Neutrophil (primary cell): ENCODE measurements at regions not wholly inside any gene's neighbourhood (a gene's known extent, or its start where the extent isn't known, plus 50 kb on each side); places are given as distances from the start of the nearest gene placed in this dataset.

Source experiments
- H3K27ac ChIP-seq: fragments of 200-600 bp; sonication (generic); 2 replicates; pipeline ENCODE4 v1.5.1; 2016; ENCODE audit warnings: mild to moderate bottlenecking, moderate library complexity
- H3K27me3 ChIP-seq: fragments of 200-600 bp; sonication (generic); 2 replicates; pipeline ENCODE4 v1.6.0; 2016; ENCODE audit warnings: mild to moderate bottlenecking
- H3K36me3 ChIP-seq: fragments of 200-600 bp; sonication (generic); 2 replicates; pipeline ENCODE4 v1.5.1; 2017
- H3K4me1 ChIP-seq, 2 experiments: fragments of 200-600 bp in 1 of 2; sonication (generic) in 1 of 2; 1 replicate in 1 of 2; 2 replicates in 1 of 2; pipeline versions ENCODE4 v1.5.1 to v1.6.1; 2013 to 2016; ENCODE audit warnings: low read depth in 1 of 2, low read length in 1 of 2, mild to moderate bottlenecking in 1 of 2, moderate library complexity in 1 of 2; ENCODE audit not compliant: control insufficient read depth in 1 of 2, insufficient read depth in 1 of 2
- H3K4me3 ChIP-seq, 2 experiments: fragments of 200-600 bp in 1 of 2; sonication (generic) in 1 of 2; 1 replicate in 1 of 2; 2 replicates in 1 of 2; pipeline ENCODE4 v1.5.1; 2013 to 2016; ENCODE audit warnings: low read depth in 1 of 2, low read length in 1 of 2, mild to moderate bottlenecking in 1 of 2, moderate library complexity in 1 of 2
- H3K9me3 ChIP-seq: fragments of 200-600 bp; sonication (generic); 2 replicates; pipeline ENCODE4 v1.5.1; 2016
- TF ChIP-seq, protein P1 (sequence below): fragments of 200-600 bp; sonication (generic); IDR thresholded peaks from 2 replicates; pipeline ENCODE4 v1.5.1; 2016; ENCODE audit warnings: antibody characterized with exemption

DNA sequence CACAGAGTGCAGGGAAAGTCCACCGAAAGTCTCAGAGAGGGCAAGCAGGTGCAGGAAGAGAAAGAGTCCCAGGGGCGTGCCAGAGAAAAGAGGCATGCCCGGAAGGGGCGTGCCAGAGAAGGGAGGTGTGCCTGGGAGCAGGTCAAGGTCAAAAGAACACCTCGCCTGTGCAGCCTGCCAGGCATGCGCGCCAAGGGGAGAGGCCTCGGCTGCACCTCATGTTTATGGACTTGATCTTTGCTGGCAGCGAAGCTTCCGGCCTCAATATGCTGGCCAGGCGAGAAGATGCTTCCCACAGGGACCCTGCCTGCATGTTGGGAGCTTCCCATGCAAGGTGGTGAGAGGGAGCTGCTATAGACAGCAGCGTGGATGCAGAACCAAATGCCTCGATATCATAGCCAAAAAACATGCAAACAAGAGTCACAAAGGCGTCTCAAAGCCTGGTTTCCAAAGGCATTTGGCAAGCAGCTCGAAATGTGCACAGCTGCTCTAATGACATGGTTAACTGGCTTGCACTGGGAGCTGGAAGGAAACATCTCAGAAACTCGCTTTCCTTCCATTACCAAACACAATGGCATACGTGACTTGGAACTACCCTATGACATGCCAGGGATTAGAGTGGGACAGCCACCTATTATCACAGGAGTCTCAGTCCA is 192.5 kb upstream of the PPP2R2D start:
- Histone ChIP-seq H3K27me3 (no peaks in the 10 kb centered on the region), H3K36me3 (no peaks in the 10 kb centered on the region), H3K4me1 (no peaks in the 10 kb centered on the region), H3K9me3 (no peaks in the 10 kb centered on the region), H3K27ac (no peak overlapping the region), H3K4me3 (no peak overlapping the region)
- TF ChIP-seq, protein P1, sequence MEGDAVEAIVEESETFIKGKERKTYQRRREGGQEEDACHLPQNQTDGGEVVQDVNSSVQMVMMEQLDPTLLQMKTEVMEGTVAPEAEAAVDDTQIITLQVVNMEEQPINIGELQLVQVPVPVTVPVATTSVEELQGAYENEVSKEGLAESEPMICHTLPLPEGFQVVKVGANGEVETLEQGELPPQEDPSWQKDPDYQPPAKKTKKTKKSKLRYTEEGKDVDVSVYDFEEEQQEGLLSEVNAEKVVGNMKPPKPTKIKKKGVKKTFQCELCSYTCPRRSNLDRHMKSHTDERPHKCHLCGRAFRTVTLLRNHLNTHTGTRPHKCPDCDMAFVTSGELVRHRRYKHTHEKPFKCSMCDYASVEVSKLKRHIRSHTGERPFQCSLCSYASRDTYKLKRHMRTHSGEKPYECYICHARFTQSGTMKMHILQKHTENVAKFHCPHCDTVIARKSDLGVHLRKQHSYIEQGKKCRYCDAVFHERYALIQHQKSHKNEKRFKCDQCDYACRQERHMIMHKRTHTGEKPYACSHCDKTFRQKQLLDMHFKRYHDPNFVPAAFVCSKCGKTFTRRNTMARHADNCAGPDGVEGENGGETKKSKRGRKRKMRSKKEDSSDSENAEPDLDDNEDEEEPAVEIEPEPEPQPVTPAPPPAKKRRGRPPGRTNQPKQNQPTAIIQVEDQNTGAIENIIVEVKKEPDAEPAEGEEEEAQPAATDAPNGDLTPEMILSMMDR: no peak

DNA sequence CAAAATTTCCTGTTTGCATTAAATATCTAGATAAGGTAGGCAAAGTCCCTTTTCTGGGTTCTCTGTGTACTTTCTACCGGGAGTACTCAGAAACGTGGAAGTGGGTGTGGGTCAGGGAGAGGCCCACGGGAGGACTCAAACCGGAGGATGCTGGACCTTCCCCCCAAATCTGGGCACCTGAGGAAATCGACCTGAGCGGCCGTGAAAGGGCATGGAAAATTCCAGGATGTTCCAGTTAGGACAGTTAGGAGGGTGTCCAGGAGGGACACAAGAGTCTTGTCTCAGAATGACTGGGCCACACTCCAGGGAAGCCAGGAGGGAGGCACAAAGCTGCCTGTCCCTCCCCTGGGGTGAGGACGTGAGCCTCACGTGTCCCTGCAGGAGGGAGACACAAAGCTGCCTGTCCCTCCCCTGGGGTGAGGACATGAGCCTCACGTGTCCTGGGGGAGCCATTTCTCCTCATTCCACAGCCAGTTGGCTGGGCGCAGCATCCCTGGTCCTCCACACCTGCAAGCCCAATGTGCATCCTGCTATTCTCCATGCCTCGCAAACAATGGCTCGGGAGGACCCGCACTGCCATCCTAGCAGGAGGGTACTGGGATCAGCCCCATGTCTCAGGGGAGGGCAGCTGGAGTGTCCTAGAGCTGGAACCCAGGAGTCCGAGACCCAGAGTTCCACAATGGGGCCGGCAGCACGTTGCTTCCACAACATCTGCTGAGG is 190.5 kb upstream of the PPP2R2D start:
- Histone ChIP-seq H3K27me3 (no peaks in the 10 kb centered on the region), H3K4me1 (no peaks in the 10 kb centered on the region), H3K9me3 (no peaks in the 10 kb centered on the region), H3K36me3 (no peaks in the 10 kb centered on the region), H3K27ac (no peak overlapping the region), H3K4me3 (no peak overlapping the region)
- TF ChIP-seq, protein P1: no peak

DNA sequence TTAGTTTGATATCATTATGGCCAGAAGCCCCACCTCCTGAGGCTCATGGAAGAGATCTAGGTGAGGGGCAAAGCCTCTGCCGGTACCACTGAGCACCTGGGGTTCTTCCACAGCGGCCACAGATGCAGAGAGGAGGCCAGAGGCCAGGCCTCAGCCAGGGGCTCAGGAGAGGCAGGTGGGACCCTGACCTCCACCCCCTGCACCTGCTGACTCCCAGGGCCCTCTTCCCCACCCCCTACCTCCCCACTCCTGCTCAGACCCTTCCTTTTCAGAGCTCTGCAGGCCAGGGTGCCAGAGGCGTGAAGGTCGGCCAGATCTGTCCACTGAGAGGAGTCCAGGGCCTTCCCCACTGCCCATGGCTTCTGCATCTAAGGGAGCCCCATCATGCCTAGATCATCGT is 178.7 kb upstream of the PPP2R2D start:
- Histone ChIP-seq H3K4me1 (no peaks in the 10 kb centered on the region), H3K27ac (no peak overlapping the region), H3K9me3 (no peaks in the 10 kb centered on the region), H3K36me3 (no peaks in the 10 kb centered on the region), H3K4me3 (no peak overlapping the region), H3K27me3 (peaks cover 14% of the 10 kb centered on the region)
- TF ChIP-seq, protein P1: no peak

DNA sequence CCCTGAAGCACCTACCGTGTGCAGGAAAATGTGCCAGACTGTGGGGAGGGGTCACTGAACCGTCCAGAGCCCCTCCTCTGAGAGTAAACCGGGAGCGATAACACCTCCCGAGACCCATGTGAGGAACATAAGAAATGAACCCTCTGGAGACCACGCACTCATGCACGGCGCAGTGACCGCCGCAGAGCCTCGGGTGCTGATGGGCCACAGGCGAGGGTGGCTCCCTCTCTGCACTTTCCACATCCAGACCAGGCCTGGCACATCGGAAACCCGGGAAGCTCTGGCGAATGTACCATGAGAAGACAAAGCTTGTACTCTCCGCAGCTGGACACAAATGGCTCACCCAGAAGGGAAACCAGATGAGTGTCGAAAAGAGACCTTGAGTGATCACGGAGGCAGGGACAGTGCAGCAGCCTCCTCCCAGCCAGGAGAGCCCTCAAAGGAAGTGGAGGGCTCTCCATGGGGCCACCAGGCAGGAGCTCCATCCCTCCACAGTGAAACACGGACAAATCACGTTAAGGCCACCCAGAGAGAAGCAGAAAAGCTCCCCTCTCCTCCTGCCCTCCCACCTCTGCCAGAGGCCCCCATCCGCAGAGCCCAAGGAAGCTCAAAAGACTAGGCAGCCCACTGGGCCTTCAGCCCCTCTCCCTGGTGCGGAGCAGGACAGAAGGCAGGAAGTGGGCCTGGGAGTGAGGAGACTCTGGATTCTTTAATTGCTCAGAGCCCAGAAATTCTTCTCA is 178.1 kb upstream of the PPP2R2D start:
- Histone ChIP-seq H3K9me3 (no peaks in the 10 kb centered on the region), H3K27ac (no peak overlapping the region), H3K4me3 (no peak overlapping the region), H3K4me1 (no peaks in the 10 kb centered on the region), H3K36me3 (no peaks in the 10 kb centered on the region), H3K27me3 (peaks cover 14% of the 10 kb centered on the region)
- TF ChIP-seq, protein P1: no peak

DNA sequence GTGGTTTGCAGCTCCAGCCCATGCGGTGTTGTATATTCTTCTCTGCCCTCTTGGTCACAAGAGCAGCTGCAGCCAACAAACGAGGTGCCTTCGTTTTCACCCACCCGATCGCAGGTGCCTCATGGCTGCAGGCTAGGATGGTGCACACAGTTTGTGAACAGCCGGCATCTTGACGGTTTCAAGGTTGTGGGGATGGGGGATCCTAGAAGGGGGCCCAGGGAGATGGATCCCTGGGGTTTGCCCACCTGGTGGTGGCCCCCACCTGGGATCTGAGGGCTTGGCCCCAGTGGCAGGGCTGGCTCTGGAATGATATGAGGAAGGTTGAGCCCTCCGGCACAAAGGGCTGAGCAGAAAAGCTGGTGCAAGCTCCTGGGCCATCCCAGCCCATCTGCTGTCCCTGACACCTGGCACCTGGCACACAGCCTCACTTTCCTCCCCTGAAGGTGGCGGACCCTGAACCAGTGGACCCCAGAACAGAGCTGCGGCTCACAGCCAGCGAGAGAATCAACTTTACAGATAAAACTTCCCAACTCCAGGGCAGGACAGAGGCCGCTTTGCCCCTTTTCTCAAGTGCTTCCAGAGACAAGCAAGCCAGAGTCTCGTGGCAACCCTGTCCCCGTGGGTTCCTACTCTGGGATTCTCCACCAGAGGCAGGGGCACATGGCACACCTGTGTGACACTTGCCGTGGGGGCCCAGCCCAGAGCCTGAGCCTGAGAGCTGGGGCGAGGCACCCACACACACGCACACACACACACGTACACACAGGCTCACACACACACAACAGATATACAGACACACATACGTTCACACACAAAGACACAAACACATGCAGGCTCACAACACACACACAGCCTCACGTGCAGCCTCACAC is 177.3 kb upstream of the PPP2R2D start:
- TF ChIP-seq, protein P1: no peak
- Histone ChIP-seq H3K9me3 (no peaks in the 10 kb centered on the region), H3K36me3 (no peaks in the 10 kb centered on the region), H3K4me1 (no peaks in the 10 kb centered on the region), H3K27me3 (peaks cover 14% of the 10 kb centered on the region), H3K27ac (no peak overlapping the region), H3K4me3 (no peak overlapping the region)
